Esophagus squamous epithelium (tissue), 4 donors: ENCODE measurements at regions not wholly inside any gene's neighbourhood (a gene's known extent, or its start where the extent isn't known, plus 50 kb on each side); places are given as distances from the start of the nearest gene placed in this dataset.

Source experiments
- CTCF ChIP-seq, 6 experiments: fragments of 450-650 bp in 4 of 6; fragments of 200-600 bp in 2 of 6; sonication (generic) in 2 of 6; IDR thresholded peaks; one replicate each; pipeline ENCODE4 v1.5.1; 2016 to 2019; ENCODE audit warnings: antibody characterized with exemption in 6 of 6, mild to moderate bottlenecking in 4 of 6, moderate library complexity in 4 of 6
- POLR2A ChIP-seq, 4 donors: fragments of 450-650 bp; IDR thresholded peaks; one replicate each; pipeline ENCODE4 v1.6.1; 2017; ENCODE audit warnings: antibody characterized with exemption in 4 of 4, mild to moderate bottlenecking in 4 of 4, moderate library complexity in 3 of 4

- TF ChIP-seq CTCF (IDR thresholded peaks at IDR 0.05), result no peak
- no peak for TF ChIP-seq POLR2A (IDR thresholded peaks at IDR 0.05)
Measured at GRCh38 chr18:57231864-57232263, 85.0 kb downstream of the BOD1L2 start.
